Peyer's patch (tissue), 4 donors: ENCODE measurements at regions not wholly inside any gene's neighbourhood (a gene's known extent, or its start where the extent isn't known, plus 50 kb on each side); places are given as distances from the start of the nearest gene placed in this dataset.

Experiments used
- DNase-seq, 3 donors: peaks; one replicate each; pipeline ENCODE4 v3.0.0-alpha.2; 2017 to 2019
- H3K27ac ChIP-seq, 4 donors: fragments of 200-600 bp; sonication (generic); one replicate each; pipeline ENCODE4 v1.5.1; 2016 to 2019
- H3K27me3 ChIP-seq, 2 donors: fragments of 200-600 bp; sonication (generic); one replicate each; pipeline ENCODE4 v1.5.1; 2019
- H3K36me3 ChIP-seq, 3 donors: fragments of 200-600 bp; sonication (generic); one replicate each; pipeline ENCODE4 v1.5.1; 2016 to 2019
- H3K4me1 ChIP-seq, 4 donors: fragments of 200-600 bp; sonication (generic); one replicate each; pipeline ENCODE4 v1.5.1; 2016 to 2019
- H3K4me3 ChIP-seq, 4 donors: fragments of 200-600 bp; sonication (generic); 1 replicate in 3 of 4; 2 replicates in 1 of 4; pipeline ENCODE4 v1.5.1; 2016 to 2019; ENCODE audit warnings: mild to moderate bottlenecking in 1 of 4
- H3K9me3 ChIP-seq, 4 donors: fragments of 200-600 bp; sonication (generic); one replicate each; pipeline ENCODE4 v1.5.1; 2016 to 2019; ENCODE audit warnings: mild to moderate bottlenecking in 1 of 4
- POLR2A ChIP-seq, 2 donors: fragments of 450-650 bp; IDR thresholded peaks; one replicate each; pipeline ENCODE4 v1.5.1; 2017; ENCODE audit warnings: antibody characterized with exemption in 2 of 2, mild to moderate bottlenecking in 2 of 2, moderate library complexity in 2 of 2
- TF ChIP-seq, protein P1 (sequence below), 6 experiments: fragments of 450-650 bp in 4 of 6; fragments of 200-600 bp in 2 of 6; sonication (generic) in 1 of 6; IDR thresholded peaks; one replicate each; pipeline ENCODE4 v1.5.1; 2017 to 2019; ENCODE audit warnings: antibody characterized with exemption in 6 of 6, mild to moderate bottlenecking in 3 of 6, moderate library complexity in 1 of 6

DNA sequence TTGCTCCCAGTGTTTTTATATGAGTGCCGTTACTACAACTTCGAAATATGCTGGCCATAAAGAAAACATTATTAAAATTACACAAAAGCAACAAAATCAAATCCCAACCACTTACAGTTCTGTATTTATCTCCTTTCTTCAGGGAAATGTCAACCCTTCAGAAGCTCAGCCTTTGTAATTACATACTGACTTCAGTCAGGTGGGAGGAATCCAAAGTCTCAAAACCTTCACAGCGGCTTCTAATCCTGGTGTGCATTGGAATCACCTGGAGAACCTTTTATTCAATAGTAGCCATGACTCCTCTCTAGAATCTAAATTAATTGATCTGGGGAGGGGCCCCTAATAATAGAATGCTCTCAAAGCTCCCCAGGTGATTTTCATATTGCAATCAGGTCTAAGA is 463.7 kb upstream of the ARHGEF26 start:
- Histone ChIP-seq H3K4me3 (no peak overlapping the region), H3K27ac (no peak overlapping the region), H3K36me3 (no peaks in the 10 kb centered on the region), H3K27me3 (no peaks in the 10 kb centered on the region), H3K4me1 (no peaks in the 10 kb centered on the region), H3K9me3 (no peaks in the 10 kb centered on the region)
- DNase-seq = no peak
- TF ChIP-seq POLR2A (IDR thresholded peaks at IDR 0.05) = no peak
- TF ChIP-seq, protein P1, sequence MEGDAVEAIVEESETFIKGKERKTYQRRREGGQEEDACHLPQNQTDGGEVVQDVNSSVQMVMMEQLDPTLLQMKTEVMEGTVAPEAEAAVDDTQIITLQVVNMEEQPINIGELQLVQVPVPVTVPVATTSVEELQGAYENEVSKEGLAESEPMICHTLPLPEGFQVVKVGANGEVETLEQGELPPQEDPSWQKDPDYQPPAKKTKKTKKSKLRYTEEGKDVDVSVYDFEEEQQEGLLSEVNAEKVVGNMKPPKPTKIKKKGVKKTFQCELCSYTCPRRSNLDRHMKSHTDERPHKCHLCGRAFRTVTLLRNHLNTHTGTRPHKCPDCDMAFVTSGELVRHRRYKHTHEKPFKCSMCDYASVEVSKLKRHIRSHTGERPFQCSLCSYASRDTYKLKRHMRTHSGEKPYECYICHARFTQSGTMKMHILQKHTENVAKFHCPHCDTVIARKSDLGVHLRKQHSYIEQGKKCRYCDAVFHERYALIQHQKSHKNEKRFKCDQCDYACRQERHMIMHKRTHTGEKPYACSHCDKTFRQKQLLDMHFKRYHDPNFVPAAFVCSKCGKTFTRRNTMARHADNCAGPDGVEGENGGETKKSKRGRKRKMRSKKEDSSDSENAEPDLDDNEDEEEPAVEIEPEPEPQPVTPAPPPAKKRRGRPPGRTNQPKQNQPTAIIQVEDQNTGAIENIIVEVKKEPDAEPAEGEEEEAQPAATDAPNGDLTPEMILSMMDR (IDR thresholded peaks at IDR 0.05) = no peak

DNA sequence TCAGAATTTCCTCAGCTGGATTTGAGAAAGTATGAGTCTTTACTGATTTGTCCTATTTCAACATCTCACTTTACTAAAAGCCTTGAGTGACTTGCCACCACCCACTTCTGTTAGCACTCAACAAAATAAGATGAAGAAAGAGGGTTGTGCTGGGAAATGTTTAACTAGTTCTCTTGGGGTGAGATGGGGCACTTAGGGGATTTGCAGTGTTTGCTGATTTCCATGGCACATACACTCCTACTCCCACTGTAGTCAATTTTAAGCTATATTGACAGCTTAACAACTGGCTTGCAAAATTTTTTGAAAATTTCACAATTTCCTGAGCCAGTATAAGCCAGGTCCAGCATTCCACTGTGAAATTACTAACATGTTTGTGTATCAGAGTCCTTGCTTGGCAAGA is 463.1 kb upstream of the ARHGEF26 start:
- H3K27ac ChIP-seq = no peak overlapping the region
- no peak overlapping the region for H3K4me3 ChIP-seq
- H3K9me3 ChIP-seq = no peaks in the 10 kb centered on the region
- H3K4me1 ChIP-seq = no peaks in the 10 kb centered on the region
- DNase-seq = no peak
- H3K27me3 ChIP-seq = no peaks in the 10 kb centered on the region
- no peaks in the 10 kb centered on the region for H3K36me3 ChIP-seq
- no peak for TF ChIP-seq POLR2A (IDR thresholded peaks at IDR 0.05)
- TF ChIP-seq, protein P1 (IDR thresholded peaks at IDR 0.05) = no peak

GRCh38 chr3:153666991-153667740 is 454.0 kb upstream of the ARHGEF26 start:
- no peaks in the 10 kb centered on the region for H3K36me3 ChIP-seq
- no peak for DNase-seq
- H3K27me3 ChIP-seq = no peaks in the 10 kb centered on the region
- H3K4me3 ChIP-seq = no peak overlapping the region
- H3K9me3 ChIP-seq = no peaks in the 10 kb centered on the region
- no peak overlapping the region for H3K27ac ChIP-seq
- no peaks in the 10 kb centered on the region for H3K4me1 ChIP-seq
- TF ChIP-seq, protein P1 (IDR thresholded peaks at IDR 0.05) = no peak
- TF ChIP-seq POLR2A (IDR thresholded peaks at IDR 0.05) = no peak

GRCh38 chr3:153669527-153669926 is 451.7 kb upstream of the ARHGEF26 start:
- no peaks in the 10 kb centered on the region for H3K9me3 ChIP-seq
- TF ChIP-seq, protein P1 (IDR thresholded peaks at IDR 0.05) = no peak
- TF ChIP-seq POLR2A (IDR thresholded peaks at IDR 0.05) = no peak
- DNase-seq = no peak

DNA sequence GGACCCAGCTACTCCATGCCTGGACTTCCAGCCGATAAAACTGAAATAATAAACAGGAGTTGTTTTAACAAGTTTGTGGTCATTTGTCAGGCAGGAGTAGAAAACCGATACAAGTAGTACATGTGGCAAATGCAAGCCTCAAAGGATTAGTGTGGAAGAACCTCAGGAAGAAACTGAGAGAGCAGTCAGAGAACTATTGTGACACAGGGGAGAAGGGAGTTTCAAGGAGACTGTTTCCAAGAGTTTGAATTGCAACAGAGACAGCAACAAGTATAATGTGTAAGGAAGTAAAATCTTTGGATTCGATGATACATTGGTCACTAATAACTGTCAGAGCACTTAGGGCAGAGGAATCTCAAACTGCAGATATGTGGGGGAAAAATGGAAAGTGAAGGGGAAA is 450.6 kb upstream of the ARHGEF26 start:
- Histone ChIP-seq H3K27me3 (no peaks in the 10 kb centered on the region), H3K27ac (no peak overlapping the region), H3K36me3 (no peaks in the 10 kb centered on the region), H3K9me3 (no peaks in the 10 kb centered on the region), H3K4me3 (no peak overlapping the region), H3K4me1 (no peaks in the 10 kb centered on the region)
- no peak for DNase-seq
- TF ChIP-seq POLR2A (IDR thresholded peaks at IDR 0.05) = no peak
- TF ChIP-seq, protein P1 (IDR thresholded peaks at IDR 0.05) = no peak

More at GRCh38 chr3:153669527-153669926, 451.7 kb upstream of the ARHGEF26 start:
- Histone ChIP-seq H3K4me1 (no peaks in the 10 kb centered on the region), H3K36me3 (no peaks in the 10 kb centered on the region), H3K27me3 (no peaks in the 10 kb centered on the region), H3K27ac (no peak overlapping the region), H3K4me3 (no peak overlapping the region)
